ENCODE measurements at regions not wholly inside any gene's neighbourhood (a gene's known extent, or its start where the extent isn't known, plus 50 kb on each side); places are given as distances from the start of the nearest gene placed in this dataset.

GRCh38 chr3:117547956-117548550 is 838.5 kb downstream of the TUSC7 start:
- TF ChIP-seq CTCF (IDR thresholded peaks at IDR 0.05) (no peak), POLR2A (IDR thresholded peaks at IDR 0.05) (no peak)
- H3K27me3 ChIP-seq, result no peaks in the 10 kb centered on the region
- H3K9me3 ChIP-seq, result no peaks in the 10 kb centered on the region
- no peaks in the 10 kb centered on the region for H3K36me3 ChIP-seq
- H3K4me1 ChIP-seq, result no peaks in the 10 kb centered on the region
- intact Hi-C loops (cut with DNase I), result no loop called here
- H3K27ac ChIP-seq, result no peak overlapping the region
- DNase-seq, result no peak
- 28 to 38% methylated on average over 2 of the region's 2 CpGs for WGBS, 2 donors
- no peak overlapping the region for H3K4me3 ChIP-seq

GRCh38 chr3:117548600-117548999 is 839.0 kb downstream of the TUSC7 start:
- intact Hi-C loops (cut with DNase I), result no loop called here
- DNase-seq, result no peak
- 56 to 67% methylated on average over 3 of the region's 3 CpGs for WGBS, 2 donors
- H3K9me3 ChIP-seq, result no peaks in the 10 kb centered on the region
- H3K27ac ChIP-seq, result no peak overlapping the region
- no peak for TF ChIP-seq CTCF (IDR thresholded peaks at IDR 0.05)
- no peak for TF ChIP-seq POLR2A (IDR thresholded peaks at IDR 0.05)
- H3K27me3 ChIP-seq, result no peaks in the 10 kb centered on the region
- no peaks in the 10 kb centered on the region for H3K36me3 ChIP-seq
- no peak overlapping the region for H3K4me3 ChIP-seq
- no peaks in the 10 kb centered on the region for H3K4me1 ChIP-seq

- 84 to 91% methylated on average over 2 of the region's 2 CpGs for WGBS, 2 donors
- H3K36me3 ChIP-seq, result no peaks in the 10 kb centered on the region
- DNase-seq, result no peak
- intact Hi-C loops (cut with DNase I), result no loop called here
- H3K27me3 ChIP-seq, result no peaks in the 10 kb centered on the region
- TF ChIP-seq CTCF (IDR thresholded peaks at IDR 0.05) (no peak), POLR2A (IDR thresholded peaks at IDR 0.05) (no peak)
- no peak overlapping the region for H3K27ac ChIP-seq
- no peaks in the 10 kb centered on the region for H3K9me3 ChIP-seq
- H3K4me1 ChIP-seq, result no peaks in the 10 kb centered on the region
- H3K4me3 ChIP-seq, result no peak overlapping the region
Measured at GRCh38 chr3:117549716-117550115, 840.1 kb downstream of the TUSC7 start.

- no peak overlapping the region for H3K4me3 ChIP-seq
- TF ChIP-seq POLR2A (IDR thresholded peaks at IDR 0.05) (no peak), CTCF (IDR thresholded peaks at IDR 0.05) (no peak)
- no peaks in the 10 kb centered on the region for H3K36me3 ChIP-seq
- no peaks in the 10 kb centered on the region for H3K4me1 ChIP-seq
- no peak for DNase-seq
- H3K27me3 ChIP-seq, result no peaks in the 10 kb centered on the region
- intact Hi-C loops (cut with DNase I), result no loop called here
- 82 to 92% methylated on average over 2 of the region's 2 CpGs for WGBS, 2 donors
- H3K9me3 ChIP-seq, result no peaks in the 10 kb centered on the region
- H3K27ac ChIP-seq, result no peak overlapping the region
Measured at GRCh38 chr3:117550766-117551165, 841.2 kb downstream of the TUSC7 start.

GRCh38 chr3:117553461-117553860 is 843.9 kb downstream of the TUSC7 start:
- DNase-seq, result no peak
- Histone ChIP-seq H3K36me3 (no peaks in the 10 kb centered on the region), H3K27me3 (no peaks in the 10 kb centered on the region), H3K4me1 (no peaks in the 10 kb centered on the region), H3K9me3 (no peaks in the 10 kb centered on the region), H3K4me3 (no peak overlapping the region), H3K27ac (no peak overlapping the region)
- TF ChIP-seq POLR2A (IDR thresholded peaks at IDR 0.05) (no peak), CTCF (IDR thresholded peaks at IDR 0.05) (no peak)
- WGBS, 2 donors, result 45 to 54% methylated on average over 2 of the region's 2 CpGs
- intact Hi-C loops (cut with DNase I), result no loop called here
